Osteocyte (in vitro differentiated cells): ENCODE measurements at regions not wholly inside any gene's neighbourhood (a gene's known extent, or its start where the extent isn't known, plus 50 kb on each side); places are given as distances from the start of the nearest gene placed in this dataset.

ENCODE experiments used
- DNase-seq: peaks from one replicate; pipeline ENCODE4 v3.0.0; 2021; ENCODE audit warnings: mixed read lengths; ENCODE audit not compliant: unreplicated experiment; ENCODE audit errors: extremely low spot score
- H3K27ac Mint-ChIP-seq: one replicate; pipeline ENCODE4 v1.8.0; 2021; ENCODE audit warnings: mild to moderate bottlenecking, mixed read lengths; ENCODE audit not compliant: unreplicated experiment
- H3K27me3 Mint-ChIP-seq: one replicate; pipeline ENCODE4 v1.8.0; 2021; ENCODE audit warnings: mixed read lengths; ENCODE audit not compliant: unreplicated experiment
- H3K36me3 Mint-ChIP-seq: one replicate; pipeline ENCODE4 v1.8.0; 2021; ENCODE audit warnings: mixed read lengths; ENCODE audit not compliant: unreplicated experiment
- H3K4me1 Mint-ChIP-seq: one replicate; pipeline ENCODE4 v1.8.0; 2021; ENCODE audit warnings: mixed read lengths; ENCODE audit not compliant: unreplicated experiment
- H3K4me3 Mint-ChIP-seq: one replicate; pipeline ENCODE4 v1.8.0; 2021; ENCODE audit warnings: mild to moderate bottlenecking, moderate library complexity, mixed read lengths; ENCODE audit not compliant: unreplicated experiment
- H3K9me3 Mint-ChIP-seq: one replicate; pipeline ENCODE4 v1.8.0; 2021; ENCODE audit warnings: mixed read lengths; ENCODE audit not compliant: unreplicated experiment
- TF ChIP-seq, protein P1 (sequence below): fragments of 200-600 bp; sonication (generic); IDR thresholded peaks from 2 replicates; pipeline ENCODE4 v1.5.0; 2021; ENCODE audit warnings: antibody characterized with exemption, mild to moderate bottlenecking, moderate library complexity

DNA sequence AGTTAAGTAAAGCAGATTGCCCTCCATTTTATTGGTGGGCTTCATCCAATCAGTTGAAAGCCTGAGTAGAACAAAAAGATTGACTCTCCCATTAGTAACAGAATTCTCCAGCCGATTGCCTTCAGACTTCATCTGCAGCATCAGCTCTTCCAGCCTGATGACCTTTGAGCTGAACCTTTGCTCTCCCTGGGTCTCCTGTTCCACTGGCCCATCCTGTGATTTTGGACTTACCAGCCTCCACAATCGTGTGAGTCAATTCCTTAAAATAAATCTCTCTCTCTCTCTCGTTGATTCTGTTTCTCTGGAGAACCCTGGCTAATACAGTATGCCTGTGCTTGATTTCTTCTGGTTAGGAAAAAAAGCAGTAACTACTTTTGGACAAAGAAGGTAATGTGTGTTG, 121.9 kb downstream of the OSTF1 start:
- no peaks in the 10 kb centered on the region for H3K4me1 Mint-ChIP-seq

DNA sequence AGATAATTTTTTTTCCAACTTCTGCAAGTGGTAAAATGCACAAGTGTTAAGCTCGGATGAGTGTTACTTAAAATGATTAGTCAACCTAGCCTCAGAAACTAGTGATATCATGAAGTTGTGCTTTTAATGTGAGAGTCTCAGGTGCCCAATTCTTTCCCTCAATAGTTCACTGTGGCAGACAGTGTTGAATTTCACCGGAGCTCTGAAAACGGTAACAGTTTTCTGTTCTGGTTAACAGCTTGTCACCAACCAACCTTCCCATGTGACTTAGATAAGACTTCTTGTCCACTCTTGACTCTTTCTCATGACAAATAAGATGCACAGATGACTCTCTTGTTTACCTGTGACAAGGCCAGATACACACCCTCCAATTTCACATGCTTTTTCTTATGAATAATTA, 125.5 kb downstream of the OSTF1 start:
- H3K4me1 Mint-ChIP-seq: no peaks in the 10 kb centered on the region
- H3K36me3 Mint-ChIP-seq: no peaks in the 10 kb centered on the region
- no peak for DNase-seq
- peaks cover 44% of the 10 kb centered on the region for H3K27me3 Mint-ChIP-seq
- H3K27ac Mint-ChIP-seq: no peak overlapping the region
- no peak overlapping the region for H3K4me3 Mint-ChIP-seq
- H3K9me3 Mint-ChIP-seq: no peaks in the 10 kb centered on the region
- TF ChIP-seq, protein P1, sequence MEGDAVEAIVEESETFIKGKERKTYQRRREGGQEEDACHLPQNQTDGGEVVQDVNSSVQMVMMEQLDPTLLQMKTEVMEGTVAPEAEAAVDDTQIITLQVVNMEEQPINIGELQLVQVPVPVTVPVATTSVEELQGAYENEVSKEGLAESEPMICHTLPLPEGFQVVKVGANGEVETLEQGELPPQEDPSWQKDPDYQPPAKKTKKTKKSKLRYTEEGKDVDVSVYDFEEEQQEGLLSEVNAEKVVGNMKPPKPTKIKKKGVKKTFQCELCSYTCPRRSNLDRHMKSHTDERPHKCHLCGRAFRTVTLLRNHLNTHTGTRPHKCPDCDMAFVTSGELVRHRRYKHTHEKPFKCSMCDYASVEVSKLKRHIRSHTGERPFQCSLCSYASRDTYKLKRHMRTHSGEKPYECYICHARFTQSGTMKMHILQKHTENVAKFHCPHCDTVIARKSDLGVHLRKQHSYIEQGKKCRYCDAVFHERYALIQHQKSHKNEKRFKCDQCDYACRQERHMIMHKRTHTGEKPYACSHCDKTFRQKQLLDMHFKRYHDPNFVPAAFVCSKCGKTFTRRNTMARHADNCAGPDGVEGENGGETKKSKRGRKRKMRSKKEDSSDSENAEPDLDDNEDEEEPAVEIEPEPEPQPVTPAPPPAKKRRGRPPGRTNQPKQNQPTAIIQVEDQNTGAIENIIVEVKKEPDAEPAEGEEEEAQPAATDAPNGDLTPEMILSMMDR: no peak

More for the DNA sequence above, 121.9 kb downstream of the OSTF1 start:
- Mint-ChIP-seq H3K27me3 (peaks cover 33% of the 10 kb centered on the region), H3K4me3 (no peak overlapping the region), H3K36me3 (no peaks in the 10 kb centered on the region), H3K27ac (no peak overlapping the region), H3K9me3 (no peaks in the 10 kb centered on the region)
- no peak for DNase-seq
- TF ChIP-seq, protein P1: no peak

DNA sequence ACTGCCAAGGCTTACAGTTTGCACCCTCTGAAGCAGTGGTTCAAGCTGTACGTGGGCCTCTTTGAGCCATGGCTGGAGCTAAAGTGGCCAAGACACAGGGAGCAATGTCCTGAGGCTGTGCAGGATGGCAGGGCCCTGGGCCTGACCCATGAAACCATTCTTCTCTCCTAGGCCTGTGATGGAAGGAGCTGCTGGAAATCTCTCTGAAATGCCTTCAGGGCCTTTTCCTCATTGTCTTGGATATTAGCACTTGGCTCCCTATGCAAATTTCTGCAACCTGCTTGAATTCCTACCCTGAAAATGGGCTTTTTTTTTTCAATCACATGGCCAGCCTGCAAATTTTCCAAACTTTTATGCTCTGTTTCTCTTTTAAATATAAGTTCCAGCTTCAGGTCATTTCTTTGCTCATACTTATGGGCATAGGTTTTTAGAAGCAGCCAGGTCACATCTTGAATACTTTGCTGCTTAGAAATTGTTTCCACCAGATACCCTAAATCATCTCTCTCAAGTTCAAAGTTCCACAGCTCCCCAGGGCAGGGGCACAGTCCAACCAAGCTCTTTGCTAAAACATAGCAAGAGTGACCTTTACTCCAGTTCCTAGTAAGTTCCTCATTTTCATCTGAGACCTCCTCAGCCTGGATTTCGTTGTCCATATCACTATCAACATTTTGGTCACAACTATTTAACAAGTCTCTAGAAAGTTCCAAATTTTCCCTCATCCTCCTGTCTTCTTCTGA, 138.3 kb downstream of the OSTF1 start:
- Mint-ChIP-seq H3K9me3 (peaks cover 19% of the 10 kb centered on the region), H3K4me3 (no peak overlapping the region), H3K27ac (no peak overlapping the region), H3K27me3 (peaks cover 4% of the 10 kb centered on the region), H3K36me3 (no peaks in the 10 kb centered on the region), H3K4me1 (no peaks in the 10 kb centered on the region)
- DNase-seq: no peak
- TF ChIP-seq, protein P1: no peak

DNA sequence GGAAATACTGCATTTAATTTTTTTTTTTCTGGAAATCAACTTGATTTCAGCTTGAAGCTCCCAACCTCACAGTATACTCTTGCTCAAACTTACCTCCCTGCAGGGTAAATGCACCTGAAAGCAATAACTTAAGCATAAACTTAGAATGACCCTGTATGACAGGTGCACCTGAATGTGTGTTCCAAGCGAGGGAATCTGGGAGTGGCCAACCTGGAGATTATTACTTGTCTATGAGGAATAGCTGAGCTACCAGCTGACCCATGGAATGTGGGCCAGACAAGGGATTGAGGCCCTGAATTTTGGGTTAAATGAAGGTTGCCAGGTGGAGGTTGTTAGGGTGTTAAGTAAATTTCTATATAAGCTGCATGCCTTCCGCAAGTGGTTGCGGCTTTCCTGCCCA, 140.6 kb downstream of the OSTF1 start:
- Mint-ChIP-seq H3K9me3 (peaks cover 6% of the 10 kb centered on the region), H3K27ac (no peak overlapping the region), H3K27me3 (peaks cover 16% of the 10 kb centered on the region), H3K4me1 (no peaks in the 10 kb centered on the region), H3K36me3 (no peaks in the 10 kb centered on the region), H3K4me3 (no peak overlapping the region)
- DNase-seq: no peak
- TF ChIP-seq, protein P1: no peak

DNA sequence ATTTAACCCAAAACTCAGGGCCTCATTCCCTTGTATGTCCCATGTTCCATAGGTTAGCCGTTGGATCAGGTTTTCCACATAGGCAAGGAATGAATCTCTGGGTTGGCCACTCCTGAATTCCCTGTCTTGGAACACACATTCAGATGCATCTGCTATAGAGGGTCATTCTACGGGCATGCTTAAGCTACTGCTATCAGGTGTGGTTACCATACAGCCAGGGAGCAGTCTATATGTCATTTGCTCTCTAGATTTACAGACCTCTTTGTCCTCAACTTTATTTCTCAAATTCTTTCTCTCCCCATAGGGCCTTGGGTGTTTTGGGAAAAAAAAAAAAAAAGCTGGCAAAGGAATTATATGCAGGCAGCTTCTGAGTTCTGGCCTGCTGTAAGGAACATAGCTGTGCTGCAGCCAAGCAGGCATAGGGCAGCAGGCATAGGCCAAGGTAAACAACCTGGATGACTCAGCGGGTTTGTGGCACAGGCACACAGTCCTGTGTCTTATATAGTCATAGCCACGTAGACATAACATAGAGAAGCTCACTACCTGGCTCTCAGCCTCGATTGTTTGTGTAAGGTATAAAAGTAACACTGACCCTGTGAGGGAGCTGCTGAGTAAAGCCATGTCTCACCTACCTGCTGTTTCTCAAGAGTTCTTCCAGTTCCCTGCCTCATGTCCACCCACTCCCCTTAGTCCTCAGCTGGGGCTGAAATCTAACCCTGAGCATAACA, 141.5 kb downstream of the OSTF1 start:
- no peak overlapping the region for H3K4me3 Mint-ChIP-seq
- peaks cover 16% of the 10 kb centered on the region for H3K27me3 Mint-ChIP-seq
- peaks cover 3% of the 10 kb centered on the region for H3K9me3 Mint-ChIP-seq
- H3K36me3 Mint-ChIP-seq: no peaks in the 10 kb centered on the region
- H3K27ac Mint-ChIP-seq: no peak overlapping the region
- no peaks in the 10 kb centered on the region for H3K4me1 Mint-ChIP-seq
- TF ChIP-seq, protein P1: no peak
- no peak for DNase-seq
